Keratinocyte (primary cell): ENCODE measurements at regions not wholly inside any gene's neighbourhood (a gene's known extent, or its start where the extent isn't known, plus 50 kb on each side); places are given as distances from the start of the nearest gene placed in this dataset.

ENCODE experiments used
- DNase-seq: peaks from one replicate; pipeline ENCODE4 v3.0.0-alpha.2; 2011; ENCODE audit warnings: low read depth, missing footprints, low spot score
- FAIRE-seq: peaks from 2 replicates; lab custom pipeline; 2011; peaks lifted over from hg19 to GRCh38; lab: Jason Lieb, UNC
- H2AFZ ChIP-seq: 2 replicates; pipeline ENCODE4 v1.6.0; 2012; ENCODE audit warnings: low read length, control low read depth, inconsistent platforms; ENCODE audit not compliant: control insufficient read depth
- H3K27ac ChIP-seq: 2 replicates; pipeline ENCODE4 v1.5.1; 2011; ENCODE audit warnings: low read length; ENCODE audit not compliant: control insufficient read depth, insufficient read depth
- H3K27me3 ChIP-seq: 3 replicates; pipeline ENCODE4 v1.6.0; 2011; ENCODE audit warnings: low read length; ENCODE audit not compliant: control insufficient read depth, insufficient read depth; ENCODE audit errors: extremely low read depth
- H3K36me3 ChIP-seq, 2 experiments: 2 replicates in 1 of 2; 3 replicates in 1 of 2; pipeline ENCODE4 v1.5.1; 2011; ENCODE audit warnings: low read length in 2 of 2, mild to moderate bottlenecking in 1 of 2; ENCODE audit not compliant: control insufficient read depth in 2 of 2, insufficient read depth in 2 of 2; ENCODE audit errors: extremely low read depth in 1 of 2
- H3K4me1 ChIP-seq: 3 replicates; pipeline ENCODE4 v1.5.1; 2011; ENCODE audit warnings: low read length; ENCODE audit not compliant: control insufficient read depth, insufficient read depth; ENCODE audit errors: extremely low read depth
- H3K4me2 ChIP-seq: 3 replicates; pipeline ENCODE4 v1.6.0; 2011; ENCODE audit warnings: low read depth, low read length; ENCODE audit not compliant: control insufficient read depth, insufficient read depth; ENCODE audit errors: extremely low read depth
- H3K4me3 ChIP-seq, 3 experiments: fragments of 200-600 bp in 1 of 3; sonication (generic) in 1 of 3; 2 replicates in 2 of 3; 3 replicates in 1 of 3; pipeline ENCODE4 v1.5.1; 2011 to 2016; ENCODE audit warnings: low read length in 3 of 3, mild to moderate bottlenecking in 3 of 3, control low read depth in 2 of 3, inconsistent platforms in 1 of 3, low read depth in 1 of 3, mixed read lengths in 1 of 3, mixed run types in 1 of 3, moderate library complexity in 1 of 3; ENCODE audit not compliant: control insufficient read depth in 2 of 3, insufficient read depth in 2 of 3; ENCODE audit errors: extremely low read depth in 1 of 3
- H3K79me2 ChIP-seq: 2 replicates; pipeline ENCODE4 v1.6.0; 2012; ENCODE audit warnings: low read length; ENCODE audit not compliant: control insufficient read depth, insufficient read depth
- H3K9ac ChIP-seq: 3 replicates; pipeline ENCODE4 v1.6.0; 2011; ENCODE audit warnings: low read length; ENCODE audit not compliant: control insufficient read depth, insufficient read depth; ENCODE audit errors: extremely low read depth
- H3K9me1 ChIP-seq: 3 replicates; pipeline ENCODE4 v1.6.0; 2011; ENCODE audit warnings: low read length; ENCODE audit not compliant: control insufficient read depth, insufficient read depth; ENCODE audit errors: extremely low read depth
- H3K9me3 ChIP-seq: 2 replicates; pipeline ENCODE4 v1.5.1; 2012; ENCODE audit warnings: low read depth, low read length; ENCODE audit not compliant: control insufficient read depth
- H4K20me1 ChIP-seq: 3 replicates; pipeline ENCODE4 v1.6.0; 2011; ENCODE audit warnings: low read length; ENCODE audit not compliant: control insufficient read depth, insufficient read depth; ENCODE audit errors: extremely low read depth
- CTCF ChIP-seq, 3 experiments: IDR thresholded peaks in 1 of 3; conservative IDR thresholded peaks in 1 of 3; optimal IDR thresholded peaks in 1 of 3; 2 replicates in 2 of 3; 3 replicates in 1 of 3; pipeline versions ENCODE3 to v1.5.1; 2011; ENCODE audit warnings: low read length in 3 of 3, mild to moderate bottlenecking in 3 of 3, moderate library complexity in 2 of 3, control low read depth in 1 of 3, inconsistent platforms in 1 of 3; ENCODE audit not compliant: insufficient read depth in 2 of 3; ENCODE audit errors: extremely low read depth in 1 of 3
- EZH2 ChIP-seq: IDR thresholded peaks from one replicate; pipeline ENCODE4 v1.6.1; 2012; ENCODE audit warnings: inconsistent platforms, mild to moderate bottlenecking, low read length, moderate library complexity
- dilution Hi-C: fragments of 300-500 bp; cut with MboI; formaldehyde crosslinking; loops from one replicate; pipeline ENCODE4 v1.7.0; 2020; ENCODE audit warnings: low sequenced_read_pairs; ENCODE audit not compliant: extremely low pct_ligation_motif_present

GRCh38 chr6:86152546-86152945 is 509.9 kb upstream of the SYNCRIP start:
- H4K20me1 ChIP-seq, result no peaks in the 10 kb centered on the region
- no peaks in the 10 kb centered on the region for H3K36me3 ChIP-seq
- H3K79me2 ChIP-seq, result no peaks in the 10 kb centered on the region
- no peaks in the 10 kb centered on the region for H3K9me3 ChIP-seq
- no peak for DNase-seq
- no peaks in the 10 kb centered on the region for H3K4me1 ChIP-seq
- no peak overlapping the region for H3K4me3 ChIP-seq
- H3K9me1 ChIP-seq, result no peaks in the 10 kb centered on the region
- no peak for FAIRE-seq
- dilution Hi-C loops, result no loop called here
- H3K4me2 ChIP-seq, result no peak overlapping the region
- H3K27me3 ChIP-seq, result no peaks in the 10 kb centered on the region
- H3K27ac ChIP-seq, result no peak overlapping the region
- TF ChIP-seq CTCF (optimal IDR thresholded peaks at IDR 0.05 in 1 of 3, IDR thresholded peaks at IDR 0.05 in 1 of 3, conservative IDR thresholded peaks at IDR 0.05 in 1 of 3; ENCODE audit: extremely low read depth in 1 of 3, insufficient read depth in 2 of 3, low read length in 3 of 3) (no peak), EZH2 (no peak)
- H2AFZ ChIP-seq, result no peak overlapping the region
- H3K9ac ChIP-seq, result no peak overlapping the region

GRCh38 chr6:86148586-86148985 is 505.9 kb upstream of the SYNCRIP start:
- no peak for FAIRE-seq
- Histone ChIP-seq H3K4me2 (no peak overlapping the region), H4K20me1 (no peaks in the 10 kb centered on the region), H3K9me1 (no peaks in the 10 kb centered on the region), H3K36me3 (no peaks in the 10 kb centered on the region), H3K27me3 (no peaks in the 10 kb centered on the region), H2AFZ (no peak overlapping the region), H3K27ac (no peak overlapping the region), H3K4me1 (no peaks in the 10 kb centered on the region), H3K4me3 (no peak overlapping the region), H3K9ac (no peak overlapping the region), H3K9me3 (no peaks in the 10 kb centered on the region), H3K79me2 (no peaks in the 10 kb centered on the region)
- dilution Hi-C loops, result no loop called here
- DNase-seq, result no peak
- TF ChIP-seq CTCF (optimal IDR thresholded peaks at IDR 0.05 in 1 of 3, IDR thresholded peaks at IDR 0.05 in 1 of 3, conservative IDR thresholded peaks at IDR 0.05 in 1 of 3; ENCODE audit: extremely low read depth in 1 of 3, insufficient read depth in 2 of 3, low read length in 3 of 3) (no peak), EZH2 (no peak)
